GM12892 (cell line): ENCODE measurements at regions not wholly inside any gene's neighbourhood (a gene's known extent, or its start where the extent isn't known, plus 50 kb on each side); places are given as distances from the start of the nearest gene placed in this dataset.

ENCODE experiments used
- POLR2A ChIP-seq: IDR thresholded peaks from 2 replicates; pipeline ENCODE4 v1.6.1; 2011; ENCODE audit warnings: low read depth, low read length, control low read depth
- POLR2AphosphoS5 ChIP-seq: IDR thresholded peaks from 2 replicates; pipeline ENCODE4 v1.6.1; 2011; ENCODE audit warnings: low read depth, low read length, control low read depth
- TAF1 ChIP-seq: IDR thresholded peaks from 2 replicates; pipeline ENCODE4 v1.6.1; 2011; ENCODE audit warnings: low read depth, mild to moderate bottlenecking, control low read depth, low read length, borderline replicate concordance

DNA sequence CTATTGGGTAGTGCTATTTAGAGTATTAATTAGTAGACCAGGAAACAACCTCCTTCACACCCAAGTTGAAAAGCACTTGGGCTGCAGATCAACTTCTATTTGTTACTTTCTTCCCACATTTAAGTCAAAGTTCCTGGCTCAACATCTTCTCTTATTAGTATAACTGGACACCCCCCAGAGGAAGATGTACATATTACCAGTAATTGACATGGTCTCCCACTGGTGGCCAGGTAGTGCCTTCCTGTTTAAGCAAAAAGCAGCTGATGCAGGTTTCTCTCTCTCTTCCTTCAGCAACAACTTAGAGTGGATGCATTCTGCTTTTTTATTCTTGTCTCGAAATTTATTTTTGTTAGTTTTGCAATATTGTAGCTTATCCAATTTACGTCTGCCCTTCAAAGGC lies 438.1 kb downstream of the GBA3 start:
- TF ChIP-seq POLR2AphosphoS5 = no peak
- TF ChIP-seq POLR2A = no peak
- no peak for TF ChIP-seq TAF1
